ENCODE measurements at regions not wholly inside any gene's neighbourhood (a gene's known extent, or its start where the extent isn't known, plus 50 kb on each side); places are given as distances from the start of the nearest gene placed in this dataset.
"Not testable (repeated sequence)": the region's sequence is repeated elsewhere in the genome, so short reads cannot be mapped to it uniquely, and the experiment has no call there.

DNA sequence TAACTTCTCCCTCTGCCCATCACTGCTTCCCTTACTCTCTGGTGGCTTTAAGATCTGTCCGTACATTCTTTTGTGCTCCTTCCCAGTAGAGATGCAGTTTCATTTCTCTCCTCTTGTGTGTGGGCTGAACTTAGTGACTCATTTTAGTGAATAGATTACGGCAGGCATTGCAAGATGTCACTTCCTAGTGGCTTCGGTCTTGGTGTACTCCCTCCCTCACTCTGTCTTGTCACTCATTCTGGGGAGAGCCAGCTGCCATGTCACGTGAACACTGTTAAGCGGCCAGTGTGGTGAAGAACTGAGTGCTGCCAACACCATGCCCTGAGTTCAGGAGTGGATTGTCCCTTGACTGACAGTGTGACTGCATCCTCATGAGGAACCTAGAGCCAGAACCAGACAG, 115.9 kb downstream of the OTOR start:
- DNase-seq (ENCODE audit: low spot score): peak; percentile 26

DNA sequence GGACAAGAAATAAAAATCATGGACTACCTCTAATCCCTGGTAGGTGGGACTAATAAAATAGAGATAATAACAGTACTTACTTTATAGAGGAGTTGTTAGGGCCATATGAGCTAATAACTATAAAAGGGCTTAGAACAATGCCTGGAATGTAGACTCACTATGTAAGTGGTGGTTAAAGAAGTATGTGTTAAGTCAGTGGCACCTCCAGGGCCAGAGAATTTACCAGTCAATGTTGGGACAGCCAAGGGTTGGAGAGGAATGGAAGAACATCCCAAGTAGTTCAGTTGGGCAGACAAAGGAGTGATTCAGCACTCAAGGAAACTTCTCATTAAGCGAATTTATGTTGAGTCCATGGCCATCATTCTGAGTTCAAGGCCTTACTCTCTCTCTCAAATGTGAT, 116.8 kb downstream of the OTOR start:
- DNase-seq (ENCODE audit: low spot score): no peak

DNA sequence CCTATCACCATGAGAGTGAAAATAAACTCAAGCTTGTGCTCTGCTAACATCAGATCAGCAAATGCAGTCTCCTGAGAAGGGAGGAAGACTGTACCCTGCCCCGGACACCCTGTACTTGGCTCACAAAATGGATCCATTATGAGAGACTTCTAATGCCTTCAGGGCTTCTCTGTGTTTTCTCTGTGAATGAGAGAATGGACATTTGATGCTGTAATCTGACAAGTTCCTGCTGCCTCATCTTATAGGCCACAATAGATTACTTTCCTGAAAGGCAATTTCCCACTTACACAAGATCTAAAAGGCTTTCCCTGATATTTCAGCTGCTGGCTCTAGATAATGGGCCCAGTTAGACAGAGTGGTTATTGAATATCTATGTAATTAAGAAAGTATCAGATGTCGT, 117.2 kb downstream of the OTOR start:
- DNase-seq (ENCODE audit: low spot score): no peak

DNA sequence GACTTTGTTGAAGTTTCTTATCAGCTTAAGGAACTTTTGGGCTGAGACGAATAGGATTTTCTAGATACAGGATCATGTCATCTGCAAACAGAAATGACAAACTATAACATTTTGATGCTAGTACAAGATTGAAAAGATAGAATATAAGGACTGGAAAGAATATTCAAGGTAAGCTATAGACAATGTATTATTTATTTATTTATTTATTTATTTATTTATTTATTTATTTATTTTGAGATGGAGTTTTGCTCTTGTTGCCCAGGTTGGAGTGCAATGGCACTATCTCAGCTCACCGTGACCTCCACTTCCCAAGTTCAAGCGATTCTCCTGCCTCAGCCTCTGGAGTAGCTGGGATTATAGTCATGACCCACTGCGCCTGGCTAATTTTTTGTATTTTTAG, 125.0 kb downstream of the OTOR start:
- not testable (repeated sequence) for DNase-seq (ENCODE audit: low spot score)

DNA sequence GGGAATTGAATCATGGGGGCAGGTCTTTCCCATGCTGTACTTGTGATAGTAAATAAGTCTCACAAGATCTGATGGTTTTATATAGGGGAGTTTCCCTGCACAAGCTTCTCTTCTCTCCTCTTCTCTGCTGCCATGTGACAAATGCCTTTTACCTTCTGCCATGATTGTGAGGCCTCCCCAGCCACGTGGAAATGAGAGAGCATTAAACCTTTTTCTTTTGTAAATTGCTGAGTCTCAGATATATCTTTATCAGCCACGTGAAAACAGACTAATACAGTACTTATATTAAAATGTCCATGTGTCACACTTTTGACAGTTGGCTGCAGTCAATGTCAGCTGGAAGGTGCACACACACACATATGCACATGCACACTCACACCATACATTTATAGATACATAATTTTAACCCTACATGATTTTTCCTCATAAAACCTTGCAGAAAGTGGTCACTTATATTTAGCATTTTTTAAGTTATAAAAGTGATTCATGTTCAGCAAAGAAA, 128.9 kb downstream of the OTOR start:
- no peak for DNase-seq (ENCODE audit: low spot score)

DNA sequence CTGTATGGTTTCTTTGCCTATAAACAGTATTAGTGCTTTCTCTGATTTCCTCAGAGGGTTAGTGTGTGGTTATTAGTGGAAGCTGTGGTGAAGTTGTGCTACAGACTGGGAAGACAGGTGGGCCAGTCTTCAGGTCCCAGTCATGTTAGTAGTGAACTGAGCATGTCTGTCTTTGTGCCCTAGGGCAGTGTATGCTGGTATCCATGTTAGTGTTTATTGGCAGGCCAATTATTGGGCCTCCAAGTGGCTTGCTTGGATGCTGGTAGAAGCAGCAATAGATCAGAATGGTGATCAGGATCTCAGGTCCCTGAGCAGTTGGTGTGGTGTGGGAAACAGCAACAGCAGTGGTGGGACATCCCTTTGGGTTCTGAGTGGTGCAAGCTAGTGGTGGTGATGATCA, 137.6 kb downstream of the OTOR start:
- no peak for DNase-seq (ENCODE audit: low spot score)

DNA sequence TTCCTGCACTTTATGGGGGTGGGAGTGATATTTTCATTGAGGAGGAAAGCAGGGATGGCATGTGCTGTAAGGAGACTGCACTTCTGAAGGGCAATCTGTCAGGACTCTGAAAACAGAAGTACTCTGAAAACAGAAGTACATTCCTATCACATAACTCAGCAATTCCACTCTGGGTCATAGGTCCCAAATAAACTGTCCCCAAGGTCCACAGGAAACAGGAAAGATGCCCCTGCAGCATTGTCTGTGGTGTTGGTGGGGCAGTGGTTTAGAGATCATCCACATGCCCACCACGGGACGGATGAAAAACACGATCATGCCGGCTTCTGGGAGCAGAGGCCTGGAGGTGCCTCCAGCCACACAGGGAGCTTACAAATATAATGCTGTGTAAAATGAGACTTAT, 150.3 kb downstream of the OTOR start:
- peak; percentile 37 for DNase-seq (ENCODE audit: low spot score)

DNA sequence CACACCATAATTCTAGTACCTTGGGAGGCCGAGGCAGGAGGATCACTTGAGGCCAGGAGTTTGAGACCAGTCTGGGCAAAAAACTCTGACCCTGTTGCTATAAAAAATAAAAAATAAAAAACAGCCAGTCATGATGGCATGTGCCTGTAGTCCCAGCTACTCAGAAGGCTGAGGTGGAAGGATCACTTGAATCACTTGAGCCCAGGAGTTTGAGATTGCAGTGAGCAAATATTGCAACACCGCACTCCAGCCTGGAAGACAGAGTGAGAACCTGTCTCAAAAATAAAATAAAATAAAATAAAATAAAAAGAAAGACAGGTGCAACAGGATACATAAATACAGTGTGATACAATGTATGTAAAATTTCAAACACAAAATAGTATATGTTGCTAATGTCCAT, 154.5 kb downstream of the OTOR start:
- DNase-seq (ENCODE audit: low spot score): no peak

DNA sequence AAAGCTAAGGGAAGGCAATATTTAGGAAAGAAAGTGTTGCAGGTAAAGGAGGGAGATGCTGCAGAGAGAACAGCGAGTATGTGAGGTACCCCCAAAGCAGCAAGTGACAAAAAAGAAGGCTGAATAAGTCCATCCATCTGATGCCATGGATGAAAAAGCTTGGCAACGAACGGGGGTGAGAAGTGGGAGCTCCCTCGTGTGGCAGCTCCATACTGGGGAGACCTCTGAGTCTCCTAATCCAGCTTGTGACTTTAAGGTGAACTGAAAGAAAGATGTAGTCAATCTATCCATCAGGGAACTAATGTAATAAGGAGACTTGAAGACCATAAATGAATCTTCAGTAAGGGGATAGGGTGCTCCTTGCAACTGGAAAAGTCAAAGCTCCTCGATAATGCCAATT, 156.6 kb downstream of the OTOR start:
- DNase-seq (ENCODE audit: low spot score): peak; percentile 18

DNA sequence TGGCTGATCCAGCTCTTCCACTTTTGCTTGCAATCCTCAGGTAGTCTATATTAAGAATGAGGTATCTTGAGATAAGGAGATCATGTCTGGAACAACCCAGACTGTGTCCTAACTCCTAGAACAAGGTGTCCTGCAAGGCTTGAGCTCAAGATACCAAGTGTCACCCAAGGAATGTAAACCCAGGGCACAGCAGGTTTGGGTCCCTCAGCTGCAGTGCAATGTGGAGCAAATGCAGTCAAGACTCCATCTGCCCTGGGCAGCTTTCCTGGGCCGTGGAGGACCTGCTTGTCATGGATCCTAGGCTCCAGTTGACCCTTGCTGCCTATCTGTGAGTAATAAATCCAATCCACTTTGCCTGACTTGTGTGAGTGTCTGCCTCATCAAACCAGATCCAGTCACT, 166.1 kb downstream of the OTOR start:
- DNase-seq (ENCODE audit: low spot score): no peak

DNA sequence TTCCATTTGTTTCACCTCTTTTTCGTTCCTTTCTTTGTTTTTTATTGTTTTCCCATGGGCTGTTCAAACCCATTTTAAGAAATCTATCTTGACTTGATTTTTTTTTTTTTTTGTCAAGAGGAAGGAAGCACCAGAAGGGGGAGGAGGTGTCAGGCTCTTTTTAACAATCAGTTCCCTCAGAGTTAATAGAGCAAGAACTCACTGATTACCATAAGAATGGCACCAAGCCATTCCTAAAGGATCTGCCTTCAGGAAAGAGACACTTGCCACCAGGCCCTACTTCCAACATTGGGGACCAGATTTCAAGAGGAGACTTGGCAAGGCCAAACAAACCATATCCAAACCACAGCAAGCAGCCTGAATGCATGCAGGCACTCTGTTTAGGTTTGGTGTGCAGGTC, 168.0 kb downstream of the OTOR start:
- DNase-seq (ENCODE audit: low spot score): no peak

DNA sequence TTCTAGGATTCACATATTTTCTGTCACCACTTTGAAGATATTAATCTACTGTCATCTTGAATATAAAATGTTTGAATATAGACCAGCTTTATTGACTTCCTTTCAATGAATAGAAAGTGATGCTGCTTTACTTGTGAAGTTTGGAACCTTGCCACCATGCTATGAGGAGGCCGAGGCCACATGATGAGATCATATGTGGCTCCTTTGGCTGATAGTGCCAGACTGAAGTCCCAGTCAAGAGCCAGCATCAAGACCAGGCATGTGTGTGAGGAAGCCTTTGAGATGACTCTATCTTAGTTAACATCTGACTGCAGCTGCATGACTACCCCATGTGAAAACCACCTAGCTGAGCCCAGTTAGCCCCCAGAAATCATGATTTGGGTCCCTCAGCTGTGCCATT, 169.5 kb downstream of the OTOR start:
- no peak for DNase-seq (ENCODE audit: low spot score)

DNA sequence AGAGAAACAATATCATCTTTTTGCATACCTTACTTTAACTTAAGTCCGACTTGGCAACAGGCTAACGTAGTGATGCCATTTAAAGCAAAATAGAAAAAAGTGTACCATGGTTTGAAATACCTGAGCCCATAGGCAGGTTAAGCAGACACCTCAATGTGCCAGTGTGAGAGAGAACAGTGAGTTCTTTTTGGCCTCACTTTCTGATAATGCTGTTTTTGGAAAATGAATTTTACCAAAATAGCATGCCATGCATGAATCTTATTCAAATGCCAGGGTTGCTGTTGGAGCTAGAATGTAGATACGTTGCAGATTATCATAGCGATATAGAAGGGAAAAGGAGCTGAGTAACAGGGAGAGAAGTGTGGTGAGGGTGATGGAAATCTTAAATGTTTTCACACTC, 170.2 kb downstream of the OTOR start:
- DNase-seq (ENCODE audit: low spot score): no peak

DNA sequence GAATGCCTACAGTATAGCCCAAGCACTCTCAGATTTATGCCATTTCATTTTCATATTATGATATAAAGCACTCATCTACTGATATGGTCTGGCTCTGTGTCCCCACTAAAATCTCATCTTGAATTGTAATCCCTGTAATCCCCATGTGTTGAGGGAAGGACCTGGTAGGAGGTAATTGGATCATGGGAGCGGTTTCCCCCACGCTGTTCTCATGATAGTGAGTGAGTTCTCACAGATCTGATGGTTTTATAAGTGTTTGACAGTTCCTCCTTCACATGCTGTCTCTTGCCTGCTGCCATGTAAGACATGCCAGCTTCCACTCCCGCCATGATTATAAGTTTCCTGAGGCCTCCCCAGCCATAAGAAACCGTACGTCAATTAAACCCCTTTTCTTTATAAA, 171.7 kb downstream of the OTOR start:
- no peak for DNase-seq (ENCODE audit: low spot score)

DNA sequence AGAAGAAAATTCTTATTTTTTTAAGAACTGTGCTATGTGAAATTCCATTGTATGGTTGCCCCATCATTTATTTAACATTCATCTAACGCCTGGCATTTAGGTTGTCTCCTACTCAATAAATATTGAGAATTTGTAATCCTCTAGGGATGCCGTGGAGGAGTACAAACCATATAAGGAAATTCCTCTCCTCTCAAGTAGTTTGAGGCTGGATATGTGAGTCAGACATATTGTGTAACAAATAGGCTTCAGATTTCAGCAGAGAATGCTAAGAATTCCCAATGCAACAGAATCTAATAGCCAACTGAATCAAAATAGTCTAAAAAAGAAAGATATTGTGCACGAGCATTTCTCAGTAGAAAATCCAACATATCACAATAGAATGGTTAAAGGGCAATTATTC, 174.7 kb downstream of the OTOR start:
- no peak for DNase-seq (ENCODE audit: low spot score)

DNA sequence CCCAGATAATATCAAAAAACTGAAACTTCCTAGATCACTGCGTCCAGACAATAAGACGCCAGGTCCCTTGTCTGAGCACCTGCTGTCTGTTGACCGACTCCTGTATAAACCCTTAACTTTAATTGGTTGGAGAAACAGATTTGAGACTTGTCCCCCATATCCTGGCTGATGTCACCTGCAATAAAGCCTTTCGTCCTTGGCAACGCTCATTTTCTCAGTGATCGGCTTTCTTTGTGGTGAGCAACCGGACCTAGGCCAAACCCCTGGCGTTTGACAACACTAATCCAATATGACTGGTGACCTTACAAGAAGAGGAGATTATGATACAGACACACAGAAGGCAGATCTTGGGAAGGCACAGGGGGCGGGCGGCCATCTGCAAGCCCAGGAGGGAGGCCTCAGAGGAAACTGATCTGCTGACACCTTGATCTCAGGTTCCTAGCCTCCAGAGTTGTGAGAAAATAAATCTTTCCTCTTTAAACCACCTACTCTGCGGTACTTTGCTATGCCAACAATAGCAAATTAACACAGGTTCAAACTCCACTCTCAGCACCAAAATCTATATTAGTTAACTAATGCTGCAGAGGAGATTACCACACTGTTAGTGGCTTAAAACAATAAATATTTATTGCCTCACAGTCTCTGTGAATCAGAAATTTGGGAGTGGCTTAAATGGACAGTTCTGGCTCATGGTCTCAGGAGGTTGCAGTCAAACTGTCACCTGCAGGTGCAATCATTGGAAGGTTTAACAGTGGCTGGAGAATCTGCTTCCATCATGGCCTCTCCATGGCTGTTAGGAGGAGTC, 178.7 kb downstream of the OTOR start:
- no peak for DNase-seq (ENCODE audit: low spot score)

DNA sequence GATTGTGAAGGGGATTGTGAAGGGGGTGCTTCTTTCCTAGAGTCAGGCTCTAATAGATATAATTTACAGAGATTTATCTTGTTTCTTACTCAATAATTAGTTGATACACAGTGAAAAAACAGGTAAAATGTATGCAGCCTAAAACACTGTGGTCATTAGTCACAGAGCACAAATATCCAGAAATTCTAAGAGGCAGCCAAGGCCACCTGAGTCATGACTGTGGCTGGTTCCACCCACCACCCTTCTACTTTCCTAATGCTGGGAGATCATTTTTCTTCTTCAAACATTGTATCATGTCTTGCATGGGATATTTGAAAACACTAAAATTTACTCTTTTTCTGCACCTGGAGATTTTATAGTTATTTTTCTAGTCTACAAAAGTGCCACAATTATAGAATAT, 181.6 kb downstream of the OTOR start:
- DNase-seq (ENCODE audit: low spot score): no peak

DNA sequence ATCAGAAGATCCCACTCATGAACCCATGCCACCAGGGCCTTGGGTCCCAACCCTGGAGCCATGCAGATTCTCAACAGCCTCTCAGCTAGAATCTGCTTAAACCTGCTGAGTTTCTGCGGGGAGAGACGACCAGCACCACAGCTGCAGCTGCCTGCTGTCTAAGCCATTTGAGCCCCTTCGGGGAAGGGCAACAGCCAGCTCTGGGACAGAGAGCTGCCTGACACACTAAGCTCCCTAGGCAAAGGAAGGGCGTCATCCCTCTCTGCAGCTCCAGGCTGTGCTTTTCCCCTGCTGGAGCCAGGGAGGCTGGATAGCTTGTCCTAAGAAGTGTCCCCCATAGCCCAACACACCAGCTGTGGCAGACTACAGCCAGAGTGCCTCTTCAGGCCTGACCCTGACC, 182.5 kb downstream of the OTOR start:
- DNase-seq (ENCODE audit: low spot score): no peak

DNA sequence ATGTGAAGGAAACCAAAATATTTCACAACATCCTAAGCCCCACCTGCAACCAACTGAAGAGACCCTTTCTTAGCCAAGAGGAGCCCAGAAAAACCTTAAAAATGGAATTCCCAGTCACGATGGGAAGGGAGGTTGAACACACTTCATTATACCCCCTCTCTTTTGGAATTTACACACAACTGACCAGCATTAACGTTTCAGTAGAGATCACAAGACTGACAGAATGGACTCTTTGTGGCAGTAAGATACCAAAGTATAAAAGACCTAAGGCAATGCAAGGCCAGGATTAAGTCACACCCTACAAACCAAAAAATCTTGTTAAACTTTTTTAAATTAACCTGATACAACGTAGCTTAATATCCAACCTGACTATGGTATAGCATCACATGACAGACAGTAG, 190.9 kb downstream of the OTOR start:
- DNase-seq (ENCODE audit: low spot score): no peak

DNA sequence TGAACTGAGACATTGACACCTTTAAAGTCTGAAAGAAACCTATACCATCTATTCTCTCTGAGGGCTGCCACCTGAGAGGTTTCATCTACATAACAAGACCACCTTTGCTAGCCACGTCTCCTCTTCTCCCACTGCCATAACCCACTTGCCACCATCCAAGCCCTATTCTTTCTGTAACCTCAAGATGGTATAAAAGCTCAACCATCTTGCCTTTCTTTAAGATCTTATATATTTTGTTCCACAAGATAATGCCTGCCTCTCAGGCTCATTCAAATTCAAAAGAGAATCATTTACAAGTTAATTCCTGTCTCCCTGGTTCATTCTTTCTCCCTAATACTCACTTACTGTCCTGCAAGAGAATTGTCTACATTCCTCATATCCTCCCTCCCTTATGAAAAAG, 192.5 kb downstream of the OTOR start:
- no peak for DNase-seq (ENCODE audit: low spot score)

DNA sequence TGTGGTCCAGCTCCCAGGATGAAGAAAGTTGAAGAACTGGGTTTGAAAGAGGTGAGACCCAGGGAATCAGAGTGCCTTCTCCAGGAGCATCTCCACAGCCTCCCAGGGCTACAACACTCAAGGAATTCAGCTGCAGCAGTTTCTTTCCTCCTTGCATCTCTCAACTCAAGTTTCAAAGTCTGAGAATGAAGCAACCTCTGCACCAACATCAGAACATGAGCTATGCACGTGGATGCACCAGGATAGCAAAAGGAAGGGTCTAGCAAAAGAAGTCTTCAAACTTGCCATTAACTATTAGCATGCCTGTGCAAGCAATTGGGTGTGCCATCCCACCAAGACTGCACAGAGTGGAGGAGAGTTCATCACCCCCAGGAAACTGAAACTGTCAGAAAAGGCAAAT, 193.9 kb downstream of the OTOR start:
- no peak for DNase-seq (ENCODE audit: low spot score)

DNA sequence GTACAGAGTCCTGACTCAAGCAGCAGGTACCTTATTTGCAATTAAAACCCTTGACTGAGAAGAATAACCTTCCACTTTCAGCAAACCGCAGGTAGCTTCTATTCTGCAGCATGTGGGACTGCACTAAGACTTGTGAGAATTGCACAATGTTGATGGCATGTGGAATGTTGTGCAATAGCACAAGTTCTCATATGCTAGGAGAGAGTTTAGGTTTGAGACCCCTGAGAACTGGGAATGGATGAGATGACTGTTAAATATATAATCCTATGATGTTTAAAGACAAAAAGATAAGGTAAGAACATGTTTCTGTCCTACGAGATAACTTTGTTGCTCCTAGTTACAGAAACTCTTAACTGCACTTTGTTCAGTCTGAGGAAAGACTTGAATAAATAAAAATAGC, 194.6 kb downstream of the OTOR start:
- DNase-seq (ENCODE audit: low spot score): no peak

DNA sequence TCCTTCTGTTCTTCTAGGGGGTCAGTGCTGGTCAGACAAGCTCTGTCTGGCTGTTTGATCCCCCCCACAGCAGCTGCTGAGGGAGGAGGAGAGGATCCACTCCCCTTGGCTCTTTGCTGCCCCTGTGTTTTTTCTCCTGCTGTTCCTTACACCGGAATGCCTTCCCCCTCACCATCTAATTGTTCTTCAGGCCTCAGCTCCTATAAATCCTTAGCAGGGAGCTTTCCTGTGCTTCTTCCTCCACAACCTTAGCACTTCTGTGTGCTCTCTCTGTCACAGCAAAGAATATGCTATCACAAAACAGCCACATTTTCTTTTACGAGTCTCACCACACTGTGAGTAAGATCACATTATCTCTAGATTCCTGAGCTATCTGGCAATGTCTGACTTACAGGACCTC, 196.6 kb downstream of the OTOR start:
- DNase-seq (ENCODE audit: low spot score): no peak

DNA sequence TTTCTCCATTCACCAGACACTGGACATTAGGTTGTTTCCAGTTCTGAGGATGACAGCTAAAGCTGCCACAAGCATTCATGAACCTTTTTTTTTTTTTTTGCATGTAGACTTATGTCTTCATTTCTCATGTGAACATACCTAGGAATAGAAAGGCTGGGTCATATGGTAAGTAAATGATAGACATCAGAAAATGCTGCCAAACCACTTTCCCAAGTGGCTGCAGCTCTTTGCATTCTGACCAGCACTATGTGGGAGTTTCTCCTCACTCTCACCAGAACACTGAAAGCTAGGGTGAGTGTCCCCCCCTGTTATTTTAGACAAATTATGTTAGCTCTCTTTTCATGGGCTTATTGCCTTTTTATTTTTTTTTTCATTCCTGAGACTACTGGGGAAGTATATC, 197.5 kb downstream of the OTOR start:
- no peak for DNase-seq (ENCODE audit: low spot score)

All from SW480 (cell line).